ENCODE measurements at regions not wholly inside any gene's neighbourhood (a gene's known extent, or its start where the extent isn't known, plus 50 kb on each side); places are given as distances from the start of the nearest gene placed in this dataset.

DNA sequence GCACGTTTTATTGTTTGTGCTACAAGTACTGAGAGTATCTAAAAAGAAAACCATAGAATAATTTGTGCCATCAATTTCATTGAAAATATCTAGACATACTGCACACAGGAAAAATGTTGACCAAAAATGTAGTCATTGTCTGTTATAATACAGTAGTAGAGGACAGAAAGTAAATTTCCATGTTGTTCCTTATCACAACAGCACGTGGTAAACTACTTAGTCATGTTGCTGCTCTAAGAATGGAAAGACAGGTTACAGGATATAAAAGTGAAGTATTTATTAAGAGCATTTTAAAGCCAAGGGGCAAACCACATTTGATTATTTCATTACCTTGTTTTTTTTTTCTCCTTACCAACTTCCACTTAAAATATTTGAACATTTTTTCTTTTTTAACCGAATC, 89.0 kb upstream of the CEP85L start:
- no peaks in the 10 kb centered on the region for H4K20me1 ChIP-seq (ENCODE audit: insufficient read depth, low read length)
- no peaks in the 10 kb centered on the region for H3F3A ChIP-seq (ENCODE audit: insufficient read depth, low read length)
- H3K9me3 ChIP-seq (ENCODE audit: low read length), result no peaks in the 10 kb centered on the region
- H3K9ac ChIP-seq (ENCODE audit: low read length), result no peak overlapping the region
- no peaks in the 10 kb centered on the region for H3K36me3 ChIP-seq (ENCODE audit: insufficient read depth, low read length)
- no peak overlapping the region for H2AFZ ChIP-seq (ENCODE audit: low read length)
- no peak for TF ChIP-seq EZH2 (IDR thresholded peaks at IDR 0.05; ENCODE audit: borderline replicate concordance, low read length)
- no peak for TF ChIP-seq CTCF (IDR thresholded peaks at IDR 0.05; ENCODE audit: low read length)
- no peaks in the 10 kb centered on the region for H3K9me2 ChIP-seq (ENCODE audit: low read depth, low read length)
- no peaks in the 10 kb centered on the region for H3K79me2 ChIP-seq (ENCODE audit: insufficient read depth, low read length)
- H3K4me2 ChIP-seq (ENCODE audit: low read length), result no peak overlapping the region
- H3K4me3 ChIP-seq (ENCODE audit: low read depth, low read length, poor library complexity, severe bottlenecking), result no peak overlapping the region
- H3K4me1 ChIP-seq (ENCODE audit: insufficient read depth, low read length, severe bottlenecking), result no peaks in the 10 kb centered on the region
- H3K27me3 ChIP-seq (ENCODE audit: insufficient read depth, low read length), result no peaks in the 10 kb centered on the region; the same call in 1 of the 2 replicates
- H3K27ac ChIP-seq (ENCODE audit: low read depth, low read length, poor library complexity, severe bottlenecking), result no peak overlapping the region

- no peaks in the 10 kb centered on the region; the same call in 1 of the 2 replicates for H3K27me3 ChIP-seq (ENCODE audit: insufficient read depth, low read length)
- H2AFZ ChIP-seq (ENCODE audit: low read length), result no peak overlapping the region
These were observed 88.4 kb upstream of the CEP85L start for GRCh38 chr6:118739696-118740353.

GRCh38 chr6:118736440-118736839, 85.0 kb upstream of the CEP85L start:
- Histone ChIP-seq H3K4me3 (ENCODE audit: low read depth, low read length, poor library complexity, severe bottlenecking) (no peak overlapping the region), H3K27me3 (ENCODE audit: insufficient read depth, low read length) (no peaks in the 10 kb centered on the region; the same call in 1 of the 2 replicates), H3K79me2 (ENCODE audit: insufficient read depth, low read length) (no peaks in the 10 kb centered on the region), H3K4me2 (ENCODE audit: low read length) (no peak overlapping the region), H3F3A (ENCODE audit: insufficient read depth, low read length) (no peaks in the 10 kb centered on the region), H3K9me3 (ENCODE audit: low read length) (no peaks in the 10 kb centered on the region), H3K9ac (ENCODE audit: low read length) (no peak overlapping the region), H3K36me3 (ENCODE audit: insufficient read depth, low read length) (no peaks in the 10 kb centered on the region), H4K20me1 (ENCODE audit: insufficient read depth, low read length) (no peaks in the 10 kb centered on the region), H3K9me2 (ENCODE audit: low read depth, low read length) (no peaks in the 10 kb centered on the region), H3K27ac (ENCODE audit: low read depth, low read length, poor library complexity, severe bottlenecking) (no peak overlapping the region), H2AFZ (ENCODE audit: low read length) (no peak overlapping the region), H3K4me1 (ENCODE audit: insufficient read depth, low read length, severe bottlenecking) (no peaks in the 10 kb centered on the region)
- TF ChIP-seq EZH2 (IDR thresholded peaks at IDR 0.05; ENCODE audit: borderline replicate concordance, low read length) (no peak), CTCF (IDR thresholded peaks at IDR 0.05; ENCODE audit: low read length) (no peak)

More at GRCh38 chr6:118739696-118740353, 88.4 kb upstream of the CEP85L start:
- no peaks in the 10 kb centered on the region for H4K20me1 ChIP-seq (ENCODE audit: insufficient read depth, low read length)
- no peak overlapping the region for H3K27ac ChIP-seq (ENCODE audit: low read depth, low read length, poor library complexity, severe bottlenecking)
- H3K79me2 ChIP-seq (ENCODE audit: insufficient read depth, low read length), result no peaks in the 10 kb centered on the region
- no peaks in the 10 kb centered on the region for H3K9me3 ChIP-seq (ENCODE audit: low read length)
- no peak for TF ChIP-seq EZH2 (IDR thresholded peaks at IDR 0.05; ENCODE audit: borderline replicate concordance, low read length)
- TF ChIP-seq CTCF (IDR thresholded peaks at IDR 0.05; ENCODE audit: low read length), result no peak
- H3K9ac ChIP-seq (ENCODE audit: low read length), result no peak overlapping the region
- no peaks in the 10 kb centered on the region for H3K4me1 ChIP-seq (ENCODE audit: insufficient read depth, low read length, severe bottlenecking)
- H3K9me2 ChIP-seq (ENCODE audit: low read depth, low read length), result no peaks in the 10 kb centered on the region
- no peak overlapping the region for H3K4me3 ChIP-seq (ENCODE audit: low read depth, low read length, poor library complexity, severe bottlenecking)
- H3F3A ChIP-seq (ENCODE audit: insufficient read depth, low read length), result no peaks in the 10 kb centered on the region
- H3K4me2 ChIP-seq (ENCODE audit: low read length), result no peak overlapping the region
- H3K36me3 ChIP-seq (ENCODE audit: insufficient read depth, low read length), result no peaks in the 10 kb centered on the region

Measured in OCI-LY1 (cell line).